Central memory CD4-positive, alpha-beta T cell (primary cell): ENCODE measurements at regions not wholly inside any gene's neighbourhood (a gene's known extent, or its start where the extent isn't known, plus 50 kb on each side); places are given as distances from the start of the nearest gene placed in this dataset.
"Not testable (repeated sequence)": the region's sequence is repeated elsewhere in the genome, so short reads cannot be mapped to it uniquely, and the experiment has no call there.

Experiments used
- DNase-seq: peaks from one replicate; pipeline ENCODE4 v3.0.0; 2022

GRCh38 chr13:40345654-40346372, 320.6 kb downstream of the FOXO1 start:
- no peak for DNase-seq

GRCh38 chr13:40346592-40346991, 319.8 kb downstream of the FOXO1 start:
- DNase-seq: no peak

- no peak for DNase-seq
Observed at GRCh38 chr13:40348096-40348679, 318.3 kb downstream of the FOXO1 start.

GRCh38 chr13:40350283-40350992, 316.0 kb downstream of the FOXO1 start:
- DNase-seq: no peak

- DNase-seq: no peak
Observed at GRCh38 chr13:40351537-40352379, 314.7 kb downstream of the FOXO1 start.

- no peak for DNase-seq
Observed at GRCh38 chr13:40352380-40352778, 314.1 kb downstream of the FOXO1 start.

- no peak for DNase-seq
Observed at GRCh38 chr13:40352802-40353562, 313.5 kb downstream of the FOXO1 start.

- DNase-seq: no peak
Observed at GRCh38 chr13:40355126-40355724, 311.2 kb downstream of the FOXO1 start.

GRCh38 chr13:40356011-40356410, 310.4 kb downstream of the FOXO1 start:
- no peak for DNase-seq

GRCh38 chr13:40356458-40356857, 310.0 kb downstream of the FOXO1 start:
- not testable (repeated sequence) for DNase-seq

GRCh38 chr13:40362502-40362901, 303.9 kb downstream of the FOXO1 start:
- no peak for DNase-seq

GRCh38 chr13:40363653-40364052, 302.8 kb downstream of the FOXO1 start:
- DNase-seq: no peak

- DNase-seq: no peak
Observed at GRCh38 chr13:40366119-40366518, 300.3 kb downstream of the FOXO1 start.

GRCh38 chr13:40368127-40368891, 298.1 kb downstream of the FOXO1 start:
- no peak for DNase-seq

GRCh38 chr13:40370661-40371060, 295.8 kb downstream of the FOXO1 start:
- no peak for DNase-seq

- DNase-seq: no peak
Observed at GRCh38 chr13:40371531-40372125, 294.8 kb downstream of the FOXO1 start.

GRCh38 chr13:40373608-40374007, 292.8 kb downstream of the FOXO1 start:
- peak; percentile 31 for DNase-seq

- DNase-seq: no peak
Observed at GRCh38 chr13:40375489-40376171, 290.8 kb downstream of the FOXO1 start.

GRCh38 chr13:40376296-40376849, 290.1 kb downstream of the FOXO1 start:
- DNase-seq: no peak
